ENCODE measurements at regions not wholly inside any gene's neighbourhood (a gene's known extent, or its start where the extent isn't known, plus 50 kb on each side); places are given as distances from the start of the nearest gene placed in this dataset.

GRCh38 chr2:23248667-23249066 lies 136.3 kb upstream of the KLHL29 start:
- intact Hi-C loops (cut with micrococcal nuclease): no loop called here
- H3K9me3 ChIP-seq (ENCODE audit: control insufficient read depth in 1 of 2, insufficient read depth in 1 of 2, low read depth in 1 of 2, low read length in 2 of 2): no peaks in the 10 kb centered on the region
- ChIA-PET RAD21 (ENCODE audit: low non-redundant PET in 1 of 2, low total read pairs in 2 of 2, uncharacterized antibody in 2 of 2, unreplicated experiment in 2 of 2) (no interaction called here), POLR2A (no interaction called here), CTCF (no interaction called here)
- no peak for ATAC-seq
- no peak overlapping the region for H2AFZ ChIP-seq (ENCODE audit: low read depth, low read length, poor library complexity, severe bottlenecking)
- BruUV-seq (replicated peaks): no TSS peak
- no peak overlapping the region for H3K9ac ChIP-seq (ENCODE audit: low read length)
- H3K4me1 ChIP-seq (ENCODE audit: control insufficient read depth in 1 of 2, insufficient read depth in 2 of 2, low read length in 2 of 2): no peaks in the 10 kb centered on the region
- H3K27ac ChIP-seq (ENCODE audit: low read depth, low read length): no peak overlapping the region
- H3K9me2 ChIP-seq (ENCODE audit: insufficient read depth): no peaks in the 10 kb centered on the region
- TF ChIP-seq, protein P1, sequence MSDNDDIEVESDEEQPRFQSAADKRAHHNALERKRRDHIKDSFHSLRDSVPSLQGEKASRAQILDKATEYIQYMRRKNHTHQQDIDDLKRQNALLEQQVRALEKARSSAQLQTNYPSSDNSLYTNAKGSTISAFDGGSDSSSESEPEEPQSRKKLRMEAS (IDR thresholded peaks at IDR 0.05): no peak
- TF ChIP-seq EZH2 (IDR thresholded peaks at IDR 0.05) (no peak), TCF7L2 (IDR thresholded peaks at IDR 0.05; ENCODE audit: borderline replicate concordance, extremely low read depth, insufficient read depth, insufficient read length) (no peak), SP1 (IDR thresholded peaks at IDR 0.05; ENCODE audit: low read depth) (no peak)
- H3K4me3 ChIP-seq (replicated peaks in 1 of 2; ENCODE audit: low read depth in 1 of 2, low read length in 2 of 2): no peak overlapping the region
- no peaks in the 10 kb centered on the region for H3K79me2 ChIP-seq (ENCODE audit: insufficient read depth, low read length)
- H3K36me3 ChIP-seq (ENCODE audit: control insufficient read depth in 1 of 2, insufficient read depth in 2 of 2, low read length in 2 of 2): no peaks in the 10 kb centered on the region
- H3K4me2 ChIP-seq (ENCODE audit: low read length): no peak overlapping the region
- H4K20me1 ChIP-seq (ENCODE audit: insufficient read depth): no peaks in the 10 kb centered on the region
- no peak for DNase-seq (ENCODE audit: low read depth, low spot score)
- peaks cover 36% of the 10 kb centered on the region for H3K27me3 ChIP-seq (ENCODE audit: insufficient read depth, low read length)

DNA sequence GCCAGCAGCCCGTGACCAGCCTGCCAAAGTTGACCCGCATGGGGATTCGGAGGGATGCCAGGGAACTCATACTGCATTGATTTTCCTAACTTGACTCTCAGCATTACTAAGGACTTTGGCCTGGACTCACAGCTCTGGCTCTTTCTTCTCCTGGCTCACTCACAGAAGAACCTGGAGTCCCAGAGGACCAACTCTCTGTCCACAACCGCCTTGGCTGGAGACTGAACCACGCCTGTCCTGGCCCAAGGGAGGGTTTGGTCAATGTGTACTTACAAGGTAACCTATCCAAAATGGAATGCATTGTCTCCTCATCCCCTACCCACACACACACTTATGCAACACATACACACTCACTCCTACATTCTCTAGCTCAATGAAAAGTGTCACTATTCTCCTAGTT lies 135.6 kb upstream of the KLHL29 start:
- Histone ChIP-seq H3K36me3 (ENCODE audit: control insufficient read depth in 1 of 2, insufficient read depth in 2 of 2, low read length in 2 of 2) (no peaks in the 10 kb centered on the region), H4K20me1 (ENCODE audit: insufficient read depth) (no peaks in the 10 kb centered on the region), H2AFZ (ENCODE audit: low read depth, low read length, poor library complexity, severe bottlenecking) (no peak overlapping the region), H3K27me3 (ENCODE audit: insufficient read depth, low read length) (peaks cover 41% of the 10 kb centered on the region), H3K9me2 (ENCODE audit: insufficient read depth) (no peaks in the 10 kb centered on the region), H3K79me2 (ENCODE audit: insufficient read depth, low read length) (no peaks in the 10 kb centered on the region), H3K4me1 (ENCODE audit: control insufficient read depth in 1 of 2, insufficient read depth in 2 of 2, low read length in 2 of 2) (no peaks in the 10 kb centered on the region), H3K9me3 (ENCODE audit: control insufficient read depth in 1 of 2, insufficient read depth in 1 of 2, low read depth in 1 of 2, low read length in 2 of 2) (no peaks in the 10 kb centered on the region), H3K9ac (ENCODE audit: low read length) (no peak overlapping the region), H3K4me2 (ENCODE audit: low read length) (no peak overlapping the region), H3K4me3 (replicated peaks in 1 of 2; ENCODE audit: low read depth in 1 of 2, low read length in 2 of 2) (no peak overlapping the region), H3K27ac (ENCODE audit: low read depth, low read length) (no peak overlapping the region)
- ChIA-PET CTCF (no interaction called here), RAD21 (ENCODE audit: low non-redundant PET in 1 of 2, low total read pairs in 2 of 2, uncharacterized antibody in 2 of 2, unreplicated experiment in 2 of 2) (no interaction called here), POLR2A (no interaction called here)
- no peak for ATAC-seq
- TF ChIP-seq POLR2AphosphoS5 (IDR thresholded peaks at IDR 0.05; ENCODE audit: low read depth, low read length) (no peak), ZFX (IDR thresholded peaks at IDR 0.05) (no peak)
- TF ChIP-seq, protein P2, sequence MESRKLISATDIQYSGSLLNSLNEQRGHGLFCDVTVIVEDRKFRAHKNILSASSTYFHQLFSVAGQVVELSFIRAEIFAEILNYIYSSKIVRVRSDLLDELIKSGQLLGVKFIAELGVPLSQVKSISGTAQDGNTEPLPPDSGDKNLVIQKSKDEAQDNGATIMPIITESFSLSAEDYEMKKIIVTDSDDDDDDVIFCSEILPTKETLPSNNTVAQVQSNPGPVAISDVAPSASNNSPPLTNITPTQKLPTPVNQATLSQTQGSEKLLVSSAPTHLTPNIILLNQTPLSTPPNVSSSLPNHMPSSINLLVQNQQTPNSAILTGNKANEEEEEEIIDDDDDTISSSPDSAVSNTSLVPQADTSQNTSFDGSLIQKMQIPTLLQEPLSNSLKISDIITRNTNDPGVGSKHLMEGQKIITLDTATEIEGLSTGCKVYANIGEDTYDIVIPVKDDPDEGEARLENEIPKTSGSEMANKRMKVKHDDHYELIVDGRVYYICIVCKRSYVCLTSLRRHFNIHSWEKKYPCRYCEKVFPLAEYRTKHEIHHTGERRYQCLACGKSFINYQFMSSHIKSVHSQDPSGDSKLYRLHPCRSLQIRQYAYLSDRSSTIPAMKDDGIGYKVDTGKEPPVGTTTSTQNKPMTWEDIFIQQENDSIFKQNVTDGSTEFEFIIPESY (IDR thresholded peaks at IDR 0.05; ENCODE audit: extremely low read depth, insufficient replicate concordance, low read length): no peak
- TF ChIP-seq, protein P1 (IDR thresholded peaks at IDR 0.05): no peak
- intact Hi-C loops (cut with micrococcal nuclease): no loop called here
- no TSS peak for BruUV-seq (replicated peaks)
- DNase-seq (ENCODE audit: low read depth, low spot score): no peak
